HCT116 (cell line): ENCODE measurements at regions not wholly inside any gene's neighbourhood (a gene's known extent, or its start where the extent isn't known, plus 50 kb on each side); places are given as distances from the start of the nearest gene placed in this dataset.

Experiments
- ATAC-seq: fragments of 200-7000 bp; cut with Tn5 transposase; 2 replicates; pipeline ENCODE4 v1.9.1; 2020; ENCODE audit warnings: mild to moderate bottlenecking, moderate library complexity
- BruUV-seq: library from RNA; stranded (reverse); fragments of 400-500 nt; replicated peaks from 2 replicates; lab custom pipeline; 2021; lab: Mats Ljungman, UMichigan
- CTCF ChIA-PET: fragments of 300-600 bp; sonication (Branson Sonifier 250); formaldehyde crosslinking; loops from one replicate; lab custom pipeline; 2021; ENCODE audit warnings: antibody characterized with exemption; lab: Charles Lee
- POLR2A ChIA-PET: fragments of 300-600, 350-600 bp; sonication (Branson Sonifier 250); formaldehyde crosslinking; loops from one replicate; lab custom pipeline; 2021; ENCODE audit warnings: antibody characterized with exemption; lab: Charles Lee
- RAD21 ChIA-PET, 2 experiments: fragments of 300-600 bp; sonication (Branson Sonifier 250); formaldehyde crosslinking; loops; one replicate each; lab custom pipeline; 2023; ENCODE audit warnings: low total read pairs in 2 of 2; ENCODE audit not compliant: uncharacterized antibody in 2 of 2, unreplicated experiment in 2 of 2, low non-redundant PET in 1 of 2; lab: Charles Lee
- DNase-seq: peaks from one replicate; pipeline ENCODE4 v3.0.0-alpha.2; 2010; ENCODE audit warnings: low read depth, low spot score
- H2AFZ ChIP-seq: fragments of 200-600 bp; shearing (Covaris generic), sonication (generic); 2 replicates; pipeline ENCODE4 v1.6.1; 2017; ENCODE audit warnings: low read depth, mixed run types, mixed read lengths, antibody characterized with exemption, low read length; ENCODE audit not compliant: poor library complexity, severe bottlenecking
- H3K27ac ChIP-seq: 2 replicates; pipeline ENCODE4 v1.5.1; 2012; ENCODE audit warnings: low read depth, low read length
- H3K27me3 ChIP-seq: fragments of 200-600 bp; sonication (generic); 2 replicates; pipeline ENCODE4 v1.6.1; 2016; ENCODE audit warnings: mixed run types, low read length, mixed read lengths; ENCODE audit not compliant: insufficient read depth
- H3K36me3 ChIP-seq, 2 experiments: fragments of 200-500 bp in 1 of 2; fragments of 200-600 bp in 1 of 2; sonication (Bioruptor generic) in 1 of 2; sonication (generic) in 1 of 2; 2 replicates each; pipeline versions ENCODE4 v1.5.1 to v1.6.1; 2014 to 2016; ENCODE audit warnings: low read length in 2 of 2, inconsistent platforms in 1 of 2, mixed read lengths in 1 of 2, mixed run types in 1 of 2; ENCODE audit not compliant: insufficient read depth in 2 of 2, control insufficient read depth in 1 of 2
- H3K4me1 ChIP-seq, 2 experiments: fragments of 200-600 bp in 1 of 2; sonication (generic) in 1 of 2; 2 replicates each; pipeline versions ENCODE4 v1.5.1 to v1.6.1; 2012 to 2017; ENCODE audit warnings: low read length in 2 of 2, inconsistent platforms in 1 of 2, mild to moderate bottlenecking in 1 of 2, mixed read lengths in 1 of 2, mixed run types in 1 of 2, moderate library complexity in 1 of 2; ENCODE audit not compliant: insufficient read depth in 2 of 2, control insufficient read depth in 1 of 2
- H3K4me2 ChIP-seq: fragments of 200-600 bp; sonication (generic); 2 replicates; pipeline ENCODE4 v1.6.1; 2017; ENCODE audit warnings: mixed run types, low read length, mixed read lengths
- H3K4me3 ChIP-seq, 2 experiments: fragments of 200-600 bp in 1 of 2; sonication (generic) in 1 of 2; replicated peaks in 1 of 2; 2 replicates each; pipeline ENCODE4 v1.5.1; 2011 to 2016; ENCODE audit warnings: low read length in 2 of 2, control low read depth in 1 of 2, low read depth in 1 of 2, mild to moderate bottlenecking in 1 of 2, mixed read lengths in 1 of 2, mixed run types in 1 of 2
- H3K79me2 ChIP-seq: fragments of 200-600 bp; sonication (generic); 2 replicates; pipeline ENCODE4 v1.6.1; 2017; ENCODE audit warnings: mild to moderate bottlenecking, mixed run types, low read length, moderate library complexity, mixed read lengths; ENCODE audit not compliant: insufficient read depth
- H3K9ac ChIP-seq: fragments of 200-600 bp; sonication (generic); 2 replicates; pipeline ENCODE4 v1.6.1; 2016; ENCODE audit warnings: low read length, mixed read lengths
- H3K9me2 ChIP-seq: fragments of 200-600 bp; sonication (generic), shearing (Covaris generic); 2 replicates; pipeline ENCODE4 v1.6.1; 2017; ENCODE audit warnings: mixed run types, mild to moderate bottlenecking, moderate library complexity; ENCODE audit not compliant: insufficient read depth
- H3K9me3 ChIP-seq, 2 experiments: fragments of 200-500 bp in 1 of 2; fragments of 200-600 bp in 1 of 2; sonication (Bioruptor generic) in 1 of 2; sonication (generic) in 1 of 2; 2 replicates each; pipeline ENCODE4 v1.6.1; 2014 to 2017; ENCODE audit warnings: low read length in 2 of 2, mixed read lengths in 2 of 2, inconsistent platforms in 1 of 2, low read depth in 1 of 2, mild to moderate bottlenecking in 1 of 2, mixed run types in 1 of 2, moderate library complexity in 1 of 2; ENCODE audit not compliant: control insufficient read depth in 1 of 2, insufficient read depth in 1 of 2
- H4K20me1 ChIP-seq: fragments of 200-600 bp; sonication (generic), shearing (Covaris generic); 2 replicates; pipeline ENCODE4 v1.6.1; 2017; ENCODE audit warnings: mixed run types, mild to moderate bottlenecking, moderate library complexity; ENCODE audit not compliant: insufficient read depth
- ATF3 ChIP-seq: IDR thresholded peaks from 2 replicates; pipeline ENCODE4 v1.6.1; 2012
- CEBPB ChIP-seq: IDR thresholded peaks from 2 replicates; pipeline ENCODE4 v1.6.1; 2012; ENCODE audit warnings: low read depth
- CTCF ChIP-seq, 3 experiments: fragments of 200-600 bp in 1 of 3; sonication (generic) in 1 of 3; IDR thresholded peaks in 2 of 3; conservative IDR thresholded peaks in 1 of 3; 2 replicates each; pipeline ENCODE4 v1.5.1; 2012 to 2017; ENCODE audit warnings: low read depth in 2 of 3, low read length in 2 of 3, antibody characterized with exemption in 1 of 3, borderline replicate concordance in 1 of 3, control low read depth in 1 of 3, mild to moderate bottlenecking in 1 of 3, mixed read lengths in 1 of 3, mixed run types in 1 of 3, moderate library complexity in 1 of 3; ENCODE audit not compliant: insufficient read depth in 1 of 3
- ELF1 ChIP-seq: IDR thresholded peaks from 2 replicates; pipeline ENCODE4 v1.6.1; 2012; ENCODE audit warnings: low read depth, borderline replicate concordance
- EZH2 ChIP-seq: fragments of 200-600 bp; sonication (generic); IDR thresholded peaks from 2 replicates; pipeline ENCODE4 v1.6.1; 2017; ENCODE audit warnings: antibody characterized with exemption, mixed run types
- JUND ChIP-seq: IDR thresholded peaks from 2 replicates; pipeline ENCODE4 v1.6.1; 2012
- MAX ChIP-seq: IDR thresholded peaks from 2 replicates; pipeline ENCODE4 v1.6.1; 2012
- SP1 ChIP-seq: IDR thresholded peaks from 2 replicates; pipeline ENCODE4 v1.6.1; 2012; ENCODE audit warnings: low read depth
- SRF ChIP-seq: IDR thresholded peaks from 2 replicates; pipeline ENCODE4 v1.6.1; 2012; ENCODE audit warnings: low read depth
- YY1 ChIP-seq: IDR thresholded peaks from 2 replicates; pipeline ENCODE4 v1.6.1; 2011; ENCODE audit warnings: low read length, low read depth, moderate library complexity, mild to moderate bottlenecking; ENCODE audit not compliant: insufficient replicate concordance; ENCODE audit errors: extremely low read depth
- ZNF274 ChIP-seq: fragments of 200-500 bp; sonication (Bioruptor generic); IDR thresholded peaks from 2 replicates; pipeline ENCODE4 v1.6.1; 2014; ENCODE audit warnings: mild to moderate bottlenecking, low read depth, low read length, inconsistent platforms
- intact Hi-C: fragments of 100-400 bp; cut with micrococcal nuclease; formaldehyde crosslinking; loops from 2 replicates; pipeline ENCODE4 v1.10.0; 2022

- ChIA-PET RAD21 (no interaction called here), POLR2A (no interaction called here), CTCF (no interaction called here)
- no peak overlapping the region for H3K4me3 ChIP-seq
- no peak for TF ChIP-seq EZH2
- TF ChIP-seq ELF1, result no peak
- no peak for TF ChIP-seq JUND
- TF ChIP-seq MAX, result no peak
- no peak for TF ChIP-seq SRF
- no peak for TF ChIP-seq SP1
- no peak for TF ChIP-seq YY1
- no peak for TF ChIP-seq ZNF274
- TF ChIP-seq CEBPB, result no peak
- H3K4me2 ChIP-seq, result no peak overlapping the region
- no peak for ATAC-seq
- H3K79me2 ChIP-seq, result no peaks in the 10 kb centered on the region
- no peaks in the 10 kb centered on the region; a peak in 2 of 4 replicates for H3K9me3 ChIP-seq
- DNase-seq, result no peak
- H3K9ac ChIP-seq, result no peak overlapping the region
- H3K27me3 ChIP-seq, result no peaks in the 10 kb centered on the region
- intact Hi-C loops, result no loop called here
- H3K27ac ChIP-seq, result no peak overlapping the region
- no TSS peak for BruUV-seq
- H2AFZ ChIP-seq, result no peak overlapping the region
- no peaks in the 10 kb centered on the region for H3K9me2 ChIP-seq
- no peaks in the 10 kb centered on the region for H3K4me1 ChIP-seq
- H3K36me3 ChIP-seq, result no peaks in the 10 kb centered on the region
- no peaks in the 10 kb centered on the region for H4K20me1 ChIP-seq
Observed at GRCh38 chr14:62378057-62378456, 615.8 kb downstream of the SNAPC1 start.

- POLR2A ChIA-PET, result no interaction called here
- Histone ChIP-seq H3K4me1 (no peaks in the 10 kb centered on the region), H3K4me3 (no peak overlapping the region), H3K9me2 (no peaks in the 10 kb centered on the region), H4K20me1 (no peaks in the 10 kb centered on the region), H3K27ac (no peak overlapping the region), H3K36me3 (no peaks in the 10 kb centered on the region), H3K79me2 (no peaks in the 10 kb centered on the region), H3K9me3 (peaks cover 0 to 3% of the 10 kb centered on the region in 2 experiments; a peak in 1 of 4 replicates), H3K9ac (no peak overlapping the region), H3K4me2 (no peak overlapping the region), H2AFZ (no peak overlapping the region), H3K27me3 (no peaks in the 10 kb centered on the region)
- no peak for DNase-seq
- RAD21 ChIA-PET, result no interaction called here
- ATAC-seq, result no peak
- intact Hi-C loops, result no loop called here
- no TSS peak for BruUV-seq
- CTCF ChIA-PET, result no interaction called here
- no peak for TF ChIP-seq JUND
- TF ChIP-seq EZH2, result no peak
- no peak for TF ChIP-seq CTCF (IDR thresholded peaks at IDR 0.05 in 2 of 3, conservative IDR thresholded peaks at IDR 0.05 in 1 of 3; ENCODE audit: borderline replicate concordance in 1 of 3, insufficient read depth in 1 of 3, low read depth in 2 of 3, low read length in 2 of 3)
- TF ChIP-seq ATF3, result no peak
Observed at GRCh38 chr14:62381311-62382070, 619.3 kb downstream of the SNAPC1 start.
